ENCODE measurements at regions not wholly inside any gene's neighbourhood (a gene's known extent, or its start where the extent isn't known, plus 50 kb on each side); places are given as distances from the start of the nearest gene placed in this dataset.

GRCh38 chr7:119783799-119784198 lies 489.2 kb upstream of the KCND2 start:
- H3K4me3 ChIP-seq (ENCODE audit: low read length) = no peak overlapping the region
- Mint-ChIP-seq H3K36me3 (ENCODE audit: low read depth) (no peaks in the 10 kb centered on the region), H3K4me3 (no peak overlapping the region), H3K27me3 (ENCODE audit: insufficient read depth) (no peaks in the 10 kb centered on the region), H3K9me3 (no peaks in the 10 kb centered on the region), H3K27ac (no peak overlapping the region), H3K4me1 (no peaks in the 10 kb centered on the region)
- H3K4me1 ChIP-seq (ENCODE audit: control insufficient read depth, insufficient read depth, low read length) = no peaks in the 10 kb centered on the region
- no peak for TF ChIP-seq CTCF (conservative IDR thresholded peaks at IDR 0.05)
- no peaks in the 10 kb centered on the region for H3K27me3 ChIP-seq (ENCODE audit: control insufficient read depth, insufficient read depth, low read length, poor library complexity, severe bottlenecking)
- no peak overlapping the region for H3K9ac ChIP-seq (ENCODE audit: extremely low read depth, low read length, poor library complexity, severe bottlenecking)
- 81% methylated on average over 1 of the region's 1 CpG; no CpG with 5 or more reads in 1 of the 2 experiments for WGBS, 2 experiments (ENCODE audit: insufficient coverage in 1 of 2, insufficient read length in 1 of 2)
- H3K9me3 ChIP-seq (ENCODE audit: control insufficient read depth, low read length) = no peaks in the 10 kb centered on the region
- H3K36me3 ChIP-seq (ENCODE audit: control insufficient read depth, insufficient read depth, low read length) = no peaks in the 10 kb centered on the region
- no peak overlapping the region for H3K27ac ChIP-seq (ENCODE audit: low read depth, low read length)
- DNase-seq = no peak

DNA sequence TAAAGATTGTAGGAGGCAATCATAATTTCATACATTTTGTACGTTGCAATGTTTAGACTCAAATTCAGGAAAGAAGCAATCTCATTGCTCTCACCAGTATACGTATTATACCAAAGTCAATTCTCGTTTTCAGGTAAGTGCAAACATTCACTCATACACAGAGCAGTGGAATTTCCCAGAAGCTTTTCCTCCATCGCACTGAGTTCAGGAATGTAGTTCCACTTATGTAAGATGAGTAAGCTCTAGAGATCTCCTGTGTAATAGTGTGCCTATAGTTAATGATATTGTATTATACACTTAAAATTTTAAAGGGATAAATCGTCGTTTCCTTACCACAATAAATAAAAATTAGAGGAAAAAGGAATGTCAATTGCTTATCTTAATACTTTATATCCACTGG lies 470.8 kb upstream of the KCND2 start:
- no peak overlapping the region for H3K4me3 Mint-ChIP-seq
- H3K9me3 Mint-ChIP-seq = no peaks in the 10 kb centered on the region
- H3K4me3 ChIP-seq (ENCODE audit: low read length) = no peak overlapping the region

GRCh38 chr7:119825091-119825655 lies 447.8 kb upstream of the KCND2 start:
- H3K4me3 ChIP-seq (ENCODE audit: low read length) = no peak overlapping the region
- Mint-ChIP-seq H3K4me3 (no peak overlapping the region), H3K36me3 (ENCODE audit: low read depth) (no peaks in the 10 kb centered on the region), H3K27ac (no peak overlapping the region), H3K4me1 (no peaks in the 10 kb centered on the region), H3K9me3 (no peaks in the 10 kb centered on the region), H3K27me3 (ENCODE audit: insufficient read depth) (no peaks in the 10 kb centered on the region)
- WGBS, 2 experiments (ENCODE audit: insufficient coverage in 1 of 2, insufficient read length in 1 of 2) = 72 to 90% methylated on average over 2 to 3 of the region's 3 CpGs
- no peaks in the 10 kb centered on the region for H3K27me3 ChIP-seq (ENCODE audit: control insufficient read depth, insufficient read depth, low read length, poor library complexity, severe bottlenecking)
- H3K9me3 ChIP-seq (ENCODE audit: control insufficient read depth, low read length) = peaks cover 6% of the 10 kb centered on the region
- no peak for TF ChIP-seq CTCF (conservative IDR thresholded peaks at IDR 0.05)
- H3K27ac ChIP-seq (ENCODE audit: low read depth, low read length) = no peak overlapping the region
- H3K4me1 ChIP-seq (ENCODE audit: control insufficient read depth, insufficient read depth, low read length) = no peaks in the 10 kb centered on the region
- H3K9ac ChIP-seq (ENCODE audit: extremely low read depth, low read length, poor library complexity, severe bottlenecking) = no peak overlapping the region
- no peaks in the 10 kb centered on the region for H3K36me3 ChIP-seq (ENCODE audit: control insufficient read depth, insufficient read depth, low read length)
- DNase-seq = no peak

More for the DNA sequence above, 470.8 kb upstream of the KCND2 start:
- 90 to 100% methylated on average over 2 to 4 of the region's 6 CpGs for WGBS, 2 experiments (ENCODE audit: insufficient coverage in 1 of 2, insufficient read length in 1 of 2)
- no peak for DNase-seq
- no peak overlapping the region for H3K9ac ChIP-seq (ENCODE audit: extremely low read depth, low read length, poor library complexity, severe bottlenecking)
- H3K27me3 ChIP-seq (ENCODE audit: control insufficient read depth, insufficient read depth, low read length, poor library complexity, severe bottlenecking) = no peaks in the 10 kb centered on the region
- Mint-ChIP-seq H3K27me3 (ENCODE audit: insufficient read depth) (no peaks in the 10 kb centered on the region), H3K4me1 (no peaks in the 10 kb centered on the region), H3K36me3 (ENCODE audit: low read depth) (no peaks in the 10 kb centered on the region), H3K27ac (no peak overlapping the region)
- H3K27ac ChIP-seq (ENCODE audit: low read depth, low read length) = no peak overlapping the region
- no peak for TF ChIP-seq CTCF (conservative IDR thresholded peaks at IDR 0.05)
- no peaks in the 10 kb centered on the region for H3K9me3 ChIP-seq (ENCODE audit: control insufficient read depth, low read length)
- no peaks in the 10 kb centered on the region for H3K4me1 ChIP-seq (ENCODE audit: control insufficient read depth, insufficient read depth, low read length)
- H3K36me3 ChIP-seq (ENCODE audit: control insufficient read depth, insufficient read depth, low read length) = no peaks in the 10 kb centered on the region

Data from endodermal cell (in vitro differentiated cells).